Testis (tissue), 2 donors: ENCODE measurements at regions not wholly inside any gene's neighbourhood (a gene's known extent, or its start where the extent isn't known, plus 50 kb on each side); places are given as distances from the start of the nearest gene placed in this dataset.

Source experiments
- POLR2A ChIP-seq: fragments of 450-650 bp; IDR thresholded peaks from one replicate; pipeline ENCODE4 v1.6.1; 2017; ENCODE audit warnings: antibody characterized with exemption, mild to moderate bottlenecking, moderate library complexity
- TF ChIP-seq, protein P1 (sequence below), 3 experiments: fragments of 450-650 bp in 2 of 3; fragments of 200-600 bp in 1 of 3; sonication (generic) in 1 of 3; IDR thresholded peaks; one replicate each; pipeline ENCODE4 v1.5.1; 2016 to 2019; ENCODE audit warnings: antibody characterized with exemption in 3 of 3, mild to moderate bottlenecking in 2 of 3, moderate library complexity in 1 of 3

DNA sequence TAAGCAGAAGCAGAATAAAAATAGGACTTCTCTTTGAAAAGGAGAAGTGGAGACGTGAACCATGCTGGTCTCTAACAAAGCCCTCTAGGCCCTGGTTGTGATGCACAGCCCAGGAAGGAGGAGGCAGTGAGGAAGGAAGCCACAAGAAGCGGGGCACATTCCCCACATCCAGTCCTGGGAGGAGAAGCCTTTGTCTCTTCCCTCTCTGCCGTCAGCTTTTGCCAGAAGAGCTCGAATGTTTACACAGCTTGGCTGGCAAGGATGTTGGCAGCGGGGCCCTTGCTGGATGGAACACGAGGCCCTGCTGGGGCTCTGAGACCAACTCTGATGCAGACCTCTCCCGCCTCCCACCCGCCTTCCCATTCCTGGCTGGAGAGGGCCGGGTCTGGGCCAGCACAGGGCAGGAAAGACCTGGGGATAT, 91.3 kb downstream of the MAF start:
- TF ChIP-seq, protein P1, sequence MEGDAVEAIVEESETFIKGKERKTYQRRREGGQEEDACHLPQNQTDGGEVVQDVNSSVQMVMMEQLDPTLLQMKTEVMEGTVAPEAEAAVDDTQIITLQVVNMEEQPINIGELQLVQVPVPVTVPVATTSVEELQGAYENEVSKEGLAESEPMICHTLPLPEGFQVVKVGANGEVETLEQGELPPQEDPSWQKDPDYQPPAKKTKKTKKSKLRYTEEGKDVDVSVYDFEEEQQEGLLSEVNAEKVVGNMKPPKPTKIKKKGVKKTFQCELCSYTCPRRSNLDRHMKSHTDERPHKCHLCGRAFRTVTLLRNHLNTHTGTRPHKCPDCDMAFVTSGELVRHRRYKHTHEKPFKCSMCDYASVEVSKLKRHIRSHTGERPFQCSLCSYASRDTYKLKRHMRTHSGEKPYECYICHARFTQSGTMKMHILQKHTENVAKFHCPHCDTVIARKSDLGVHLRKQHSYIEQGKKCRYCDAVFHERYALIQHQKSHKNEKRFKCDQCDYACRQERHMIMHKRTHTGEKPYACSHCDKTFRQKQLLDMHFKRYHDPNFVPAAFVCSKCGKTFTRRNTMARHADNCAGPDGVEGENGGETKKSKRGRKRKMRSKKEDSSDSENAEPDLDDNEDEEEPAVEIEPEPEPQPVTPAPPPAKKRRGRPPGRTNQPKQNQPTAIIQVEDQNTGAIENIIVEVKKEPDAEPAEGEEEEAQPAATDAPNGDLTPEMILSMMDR (IDR thresholded peaks at IDR 0.05), result no peak
- TF ChIP-seq POLR2A, result no peak
